GM12878 (cell line): ENCODE measurements at regions not wholly inside any gene's neighbourhood (a gene's known extent, or its start where the extent isn't known, plus 50 kb on each side); places are given as distances from the start of the nearest gene placed in this dataset.

Source experiments
- ATAC-seq: fragments of 200-7000 bp; cut with Tn5 transposase; 3 replicates; pipeline ENCODE4 v1.9.1; 2020; ENCODE audit warnings: mild to moderate bottlenecking, moderate library complexity
- BruUV-seq: library from RNA; stranded (reverse); fragments of 400-500 nt; replicated peaks from 2 replicates; lab custom pipeline; 2021; lab: Mats Ljungman, UMichigan
- CTCF ChIA-PET: fragments of 300-600 bp; sonication (Branson Sonifier 250); formaldehyde crosslinking; extraction: SDS; loops from one replicate; lab custom pipeline; 2021; ENCODE audit warnings: inconsistent platforms; lab: Yijun Ruan, JAX
- POLR2A ChIA-PET: fragments of 350-600 bp; formaldehyde crosslinking; extraction: SDS; loops from one replicate; lab custom pipeline; 2021; ENCODE audit warnings: inconsistent platforms; lab: Charles Lee
- RAD21 ChIA-PET: fragments of 300-600 bp; sonication (Branson Sonifier 250); formaldehyde crosslinking; loops from one replicate; lab custom pipeline; 2023; ENCODE audit warnings: antibody characterized with exemption; ENCODE audit not compliant: unreplicated experiment; lab: Charles Lee
- SMC1A ChIA-PET: fragments of 300-600 bp; sonication (Branson Sonifier 250); formaldehyde crosslinking; loops from one replicate; lab custom pipeline; 2023; ENCODE audit not compliant: unreplicated experiment, uncharacterized antibody; lab: Charles Lee
- DNase-seq: peaks from one replicate; pipeline ENCODE4 v3.0.0-alpha.2; 2011; ENCODE audit warnings: low read depth, low spot score
- FAIRE-seq: peaks from 3 replicates; lab custom pipeline; 2011; peaks lifted over from hg19 to GRCh38; lab: Jason Lieb, UNC
- H2AFZ ChIP-seq: 2 replicates; pipeline ENCODE4 v1.6.0; 2011; ENCODE audit warnings: low read depth, low read length, control low read depth; ENCODE audit not compliant: control insufficient read depth
- H3K27ac ChIP-seq: 2 replicates; pipeline ENCODE4 v1.5.1; 2011; ENCODE audit warnings: control low read depth; ENCODE audit not compliant: control insufficient read depth, insufficient read depth
- H3K27me3 ChIP-seq, 2 experiments: replicated peaks in 1 of 2; 2 replicates each; pipeline versions ENCODE4 v1.6.0 to v1.6.1; 2011; ENCODE audit warnings: low read length in 1 of 2; ENCODE audit not compliant: control insufficient read depth in 2 of 2, insufficient read depth in 2 of 2
- H3K36me3 ChIP-seq, 2 experiments: 2 replicates each; pipeline ENCODE4 v1.5.1; 2011; ENCODE audit warnings: low read length in 1 of 2; ENCODE audit not compliant: control insufficient read depth in 2 of 2, insufficient read depth in 2 of 2
- H3K4me1 ChIP-seq: 2 replicates; pipeline ENCODE4 v1.6.1; 2011; ENCODE audit warnings: mild to moderate bottlenecking, low read length, moderate library complexity, mixed read lengths; ENCODE audit not compliant: control insufficient read depth, insufficient read depth
- H3K4me2 ChIP-seq: 2 replicates; pipeline ENCODE4 v1.6.0; 2011; ENCODE audit warnings: control low read depth; ENCODE audit not compliant: control insufficient read depth, insufficient read depth
- H3K4me3 ChIP-seq: fragments of 200-600 bp; sonication (generic); 2 replicates; pipeline ENCODE4 v1.5.1; 2016
- H3K79me2 ChIP-seq: 2 replicates; pipeline ENCODE4 v1.6.0; 2011; ENCODE audit warnings: low read length; ENCODE audit not compliant: control insufficient read depth, insufficient read depth
- H3K9ac ChIP-seq: 2 replicates; pipeline ENCODE4 v1.8.0; 2011; ENCODE audit warnings: low read length, control low read depth, mixed read lengths; ENCODE audit not compliant: control insufficient read depth, insufficient read depth
- H3K9me3 ChIP-seq: replicated peaks from 3 replicates; pipeline ENCODE4 v1.5.1; 2011; ENCODE audit warnings: mild to moderate bottlenecking, low read length; ENCODE audit not compliant: control insufficient read depth, insufficient read depth
- H4K20me1 ChIP-seq: 2 replicates; pipeline ENCODE4 v1.6.0; 2011; ENCODE audit not compliant: control insufficient read depth, insufficient read depth
- ASH2L ChIP-seq: fragments of 300-600, 200-600 bp; sonication (generic); IDR thresholded peaks from 2 replicates; pipeline ENCODE4 v1.6.1; 2017; ENCODE audit warnings: low read depth, mild to moderate bottlenecking, borderline replicate concordance
- E2F4 ChIP-seq: IDR thresholded peaks from 2 replicates; pipeline ENCODE4 v1.6.1; 2012; ENCODE audit warnings: low read depth, low read length, improper control_type of control experiment
- EZH2 ChIP-seq: IDR thresholded peaks from 2 replicates; pipeline ENCODE4 v1.6.1; 2012; ENCODE audit warnings: low read depth, mild to moderate bottlenecking, control low read depth, inconsistent platforms, low read length, borderline replicate concordance; ENCODE audit not compliant: control insufficient read depth
- FOXK2 ChIP-seq: fragments of 450-650 bp; IDR thresholded peaks from 2 replicates; pipeline ENCODE4 v1.6.1; 2017; ENCODE audit warnings: mild to moderate bottlenecking, moderate library complexity
- HSF1 ChIP-seq: fragments of 150-350 bp; IDR thresholded peaks from 2 replicates; pipeline ENCODE4 v1.6.1; 2014; ENCODE audit warnings: mild to moderate bottlenecking, low read depth, low read length
- POLR2AphosphoS2 ChIP-seq: IDR thresholded peaks from 2 replicates; pipeline ENCODE4 v1.6.1; 2011; ENCODE audit warnings: low read depth, mild to moderate bottlenecking, low read length, improper control_type of control experiment, moderate library complexity
- RELA ChIP-seq: fragments of 450-650 bp; IDR thresholded peaks from 2 replicates; pipeline ENCODE4 v1.8.0; 2014; ENCODE audit warnings: borderline replicate concordance; ENCODE audit not compliant: partially characterized antibody
- SMC3 ChIP-seq: IDR thresholded peaks from 2 replicates; pipeline ENCODE4 v1.6.1; 2011; ENCODE audit warnings: low read length, improper control_type of control experiment, borderline replicate concordance
- SPI1 ChIP-seq: IDR thresholded peaks from 2 replicates; pipeline ENCODE4 v1.6.1; 2011; ENCODE audit warnings: low read depth, mild to moderate bottlenecking, low read length, moderate library complexity, borderline replicate concordance; ENCODE audit not compliant: insufficient read depth
- SRF ChIP-seq, 2 experiments: IDR thresholded peaks; 2 replicates each; pipeline ENCODE4 v1.6.1; 2011; ENCODE audit warnings: low read depth in 2 of 2, low read length in 2 of 2, mild to moderate bottlenecking in 1 of 2, moderate library complexity in 1 of 2
- WGBS: methylation state at CpG from one replicate; pipeline ENCODE4 v1.1.6; 2016; ENCODE audit warnings: low lambda C conversion rate; ENCODE audit not compliant: insufficient replicate concordance, insufficient coverage; ENCODE audit errors: missing lambda C conversion rate; 5-methylcytosine and 5-hydroxymethylcytosine counted together
- in situ Hi-C: fragments of 300-500 bp; cut with MboI; formaldehyde crosslinking; loops from 9 replicates; pipeline ENCODE4 v1.14.3; 2018; ENCODE audit warnings: mixed read lengths
- intact Hi-C: fragments of 100-400 bp; cut with micrococcal nuclease; formaldehyde crosslinking; loops from one replicate; pipeline ENCODE4 v1.14.2; 2022; ENCODE audit not compliant: unreplicated experiment

- TF ChIP-seq FOXK2 (no peak), POLR2AphosphoS2 (no peak), E2F4 (no peak), SMC3 (no peak), HSF1 (no peak), EZH2 (no peak), ASH2L (no peak), RELA (no peak)
Measured at GRCh38 chr1:213876531-213876930, 111.2 kb upstream of the PROX1 start (continued).

DNA sequence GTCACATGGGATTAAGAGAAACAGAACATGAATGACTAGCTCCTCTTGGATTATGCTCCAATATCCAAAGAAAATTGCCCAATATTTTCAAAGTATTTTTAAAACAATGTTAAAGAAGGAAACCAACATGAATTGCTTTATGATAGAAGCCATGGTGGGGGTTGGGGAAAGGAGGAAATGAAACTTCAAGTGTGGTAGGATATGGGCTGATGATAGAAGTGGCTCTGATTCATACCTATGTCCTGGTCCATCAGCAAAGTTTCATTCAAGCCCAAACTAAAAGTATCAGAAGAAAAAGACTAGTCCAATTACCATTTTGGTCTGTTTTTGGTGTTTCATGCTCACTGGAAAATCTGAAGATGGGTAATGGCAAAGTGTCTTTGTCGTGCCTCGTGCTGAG, 104.2 kb upstream of the PROX1 start:
- intact Hi-C loops: no loop called here
- Histone ChIP-seq H2AFZ (no peak overlapping the region), H3K27ac (no peak overlapping the region), H3K4me2 (no peak overlapping the region)
- ChIA-PET CTCF (no interaction called here), POLR2A (no interaction called here), SMC1A (no interaction called here)
- in situ Hi-C loops: no loop called here
- ATAC-seq: peak; percentile 44; the same call in 1 of the 3 replicates
- BruUV-seq: no TSS peak
- WGBS: 6% methylated on average over 2 of the region's 2 CpGs
- TF ChIP-seq SPI1 (peak; percentile 48; the same call in 1 of the 2 replicates), SRF (IDR thresholded peaks at IDR 0.05; ENCODE audit: low read depth in 2 of 2, low read length in 2 of 2) (no peak)
- TF ChIP-seq, all 136 proteins: peak for 1
- no peaks in the 10 kb centered on the region for H3K79me2 ChIP-seq
- no peak overlapping the region for H3K9ac ChIP-seq
- DNase-seq (no peak), FAIRE-seq (no peak)
- H4K20me1 ChIP-seq: no peaks in the 10 kb centered on the region
- no peaks in the 10 kb centered on the region for H3K4me1 ChIP-seq
- H3K36me3 ChIP-seq: no peaks in the 10 kb centered on the region
- H3K9me3 ChIP-seq: no peaks in the 10 kb centered on the region
- RAD21 ChIA-PET: no interaction called here
- no peak overlapping the region for H3K4me3 ChIP-seq
- H3K27me3 ChIP-seq: peaks cover 0 to 2% of the 10 kb centered on the region in 2 experiments; a peak in 1 of 4 replicates
